SK-N-SH (cell line): ENCODE measurements at regions not wholly inside any gene's neighbourhood (a gene's known extent, or its start where the extent isn't known, plus 50 kb on each side); places are given as distances from the start of the nearest gene placed in this dataset.

Experiments used
- CTCF ChIA-PET: fragments of 300-600, 350-600 bp; formaldehyde crosslinking; extraction: SDS; loops from one replicate; lab custom pipeline; 2021; lab: Yijun Ruan, JAX
- POLR2A ChIA-PET: fragments of 350-600 bp; sonication (Branson Sonifier 250); formaldehyde crosslinking; extraction: SDS; loops from one replicate; lab custom pipeline; 2020; ENCODE audit warnings: antibody characterized with exemption, inconsistent platforms; lab: Yijun Ruan, JAX
- DNase-seq: peaks from one replicate; pipeline ENCODE4 v3.0.0; 2012
- H2AFZ ChIP-seq: fragments of 200-600 bp; sonication (generic); 2 replicates; pipeline ENCODE4 v1.8.1; 2016; ENCODE audit warnings: antibody characterized with exemption, mild to moderate bottlenecking, low read depth
- H3F3A ChIP-seq: fragments of 200-600 bp; sonication (generic); replicated peaks from 2 replicates; pipeline ENCODE3; 2016; ENCODE audit warnings: antibody characterized with exemption, mild to moderate bottlenecking; ENCODE audit not compliant: insufficient read depth
- H3K27ac ChIP-seq, 2 experiments: fragments of 200-500 bp in 1 of 2; fragments of 200-600 bp in 1 of 2; sonication (Bioruptor generic) in 1 of 2; sonication (generic), shearing (Covaris generic) in 1 of 2; 2 replicates each; pipeline versions ENCODE4 v1.5.1 to v1.6.1; 2014 to 2016; ENCODE audit warnings: low read depth in 2 of 2, inconsistent platforms in 1 of 2, low read length in 1 of 2, mild to moderate bottlenecking in 1 of 2, mixed read lengths in 1 of 2
- H3K27me3 ChIP-seq: fragments of 200-600 bp; sonication (generic), shearing (Covaris generic); 2 replicates; pipeline ENCODE4 v1.6.1; 2016; ENCODE audit warnings: mixed run types; ENCODE audit not compliant: insufficient read depth
- H3K36me3 ChIP-seq, 2 experiments: fragments of 200-500 bp in 1 of 2; fragments of 200-600 bp in 1 of 2; sonication (Bioruptor generic) in 1 of 2; sonication (generic) in 1 of 2; replicated peaks in 1 of 2; 2 replicates each; pipeline versions ENCODE3 to v1.5.1; 2014 to 2016; ENCODE audit warnings: low read length in 1 of 2, mild to moderate bottlenecking in 1 of 2; ENCODE audit not compliant: insufficient read depth in 2 of 2, control insufficient read depth in 1 of 2
- H3K4me1 ChIP-seq, 2 experiments: fragments of 200-500 bp in 1 of 2; fragments of 200-600 bp in 1 of 2; sonication (Bioruptor generic) in 1 of 2; sonication (generic), shearing (Covaris generic) in 1 of 2; 2 replicates each; pipeline versions ENCODE4 v1.5.1 to v1.6.1; 2014 to 2016; ENCODE audit warnings: low read depth in 1 of 2, low read length in 1 of 2, mixed run types in 1 of 2; ENCODE audit not compliant: insufficient read depth in 2 of 2, control insufficient read depth in 1 of 2
- H3K4me2 ChIP-seq: fragments of 200-600 bp; sonication (generic), shearing (Covaris generic); 2 replicates; pipeline ENCODE4 v1.6.1; 2017; ENCODE audit warnings: mixed run types
- H3K4me3 ChIP-seq, 2 experiments: fragments of 200-500 bp in 1 of 2; fragments of 200-600 bp in 1 of 2; sonication (Bioruptor generic) in 1 of 2; sonication (generic), shearing (Covaris generic) in 1 of 2; 2 replicates each; pipeline versions ENCODE4 v1.5.1 to v1.8.1; 2014 to 2016; ENCODE audit warnings: low read depth in 2 of 2, inconsistent platforms in 1 of 2, low read length in 1 of 2, mild to moderate bottlenecking in 1 of 2, mixed read lengths in 1 of 2, moderate library complexity in 1 of 2
- H3K79me2 ChIP-seq: fragments of 200-600 bp; sonication (generic); 2 replicates; pipeline ENCODE4 v1.8.1; 2017; ENCODE audit warnings: mild to moderate bottlenecking; ENCODE audit not compliant: insufficient read depth
- H3K9ac ChIP-seq: fragments of 200-600 bp; sonication (generic); 2 replicates; pipeline ENCODE4 v1.6.1; 2017; ENCODE audit warnings: mixed run types
- H3K9me2 ChIP-seq: fragments of 200-600 bp; sonication (generic); 2 replicates; pipeline ENCODE4 v1.6.1; 2017; ENCODE audit warnings: mixed run types
- H3K9me3 ChIP-seq: fragments of 200-600 bp; sonication (generic); 2 replicates; pipeline ENCODE4 v1.6.1; 2017; ENCODE audit warnings: mixed run types, mild to moderate bottlenecking, moderate library complexity
- H4K20me1 ChIP-seq: fragments of 200-600 bp; sonication (generic); 2 replicates; pipeline ENCODE4 v1.6.1; 2017; ENCODE audit warnings: mild to moderate bottlenecking, mixed run types; ENCODE audit not compliant: insufficient read depth
- ELF1 ChIP-seq: IDR thresholded peaks from 2 replicates; pipeline ENCODE4 v1.4.0; 2012
- EP300 ChIP-seq, 2 experiments: IDR thresholded peaks; 2 replicates each; pipeline versions ENCODE4 v1.4.0 to v1.6.1; 2012; ENCODE audit warnings: borderline replicate concordance in 1 of 2, low read depth in 1 of 2, low read length in 1 of 2
- FOXJ3 ChIP-seq: sonication (generic); formaldehyde crosslinking; IDR thresholded peaks from 2 replicates; pipeline ENCODE4 v1.5.1; 2020; ENCODE audit warnings: mild to moderate bottlenecking, missing genetic modification reagents
- FOXM1 ChIP-seq: IDR thresholded peaks from 2 replicates; pipeline ENCODE4 v1.4.0; 2012; ENCODE audit warnings: low read depth, mild to moderate bottlenecking
- GATA2 ChIP-seq: sonication (generic); formaldehyde crosslinking; IDR thresholded peaks from 2 replicates; pipeline ENCODE4 v1.5.0; 2020; ENCODE audit warnings: mild to moderate bottlenecking, missing genetic modification reagents
- JUND ChIP-seq: IDR thresholded peaks from 2 replicates; pipeline ENCODE4 v1.4.0; 2012
- MAX ChIP-seq: IDR thresholded peaks from 2 replicates; pipeline ENCODE4 v1.4.0; 2012; ENCODE audit warnings: low read depth
- MEF2A ChIP-seq: IDR thresholded peaks from 2 replicates; pipeline ENCODE4 v1.4.0; 2012; ENCODE audit warnings: low read depth, borderline replicate concordance
- NFIC ChIP-seq: IDR thresholded peaks from 2 replicates; pipeline ENCODE4 v1.4.0; 2012; ENCODE audit warnings: borderline replicate concordance
- PBX3 ChIP-seq: IDR thresholded peaks from 2 replicates; pipeline ENCODE4; 2012
- REST ChIP-seq: IDR thresholded peaks from 2 replicates; pipeline ENCODE4 v1.6.1; 2012; ENCODE audit warnings: mild to moderate bottlenecking, low read depth, low read length, moderate library complexity
- RXRA ChIP-seq: IDR thresholded peaks from 2 replicates; pipeline ENCODE4 v1.4.0; 2012; ENCODE audit warnings: low read depth, mild to moderate bottlenecking, borderline replicate concordance
- SIN3A ChIP-seq: IDR thresholded peaks from 2 replicates; pipeline ENCODE4 v1.6.1; 2012; ENCODE audit warnings: low read depth, mild to moderate bottlenecking, low read length, moderate library complexity, borderline replicate concordance
- YY1 ChIP-seq: IDR thresholded peaks from 2 replicates; pipeline ENCODE4 v1.4.0; 2012; ENCODE audit warnings: low read depth, mild to moderate bottlenecking
- ZBTB33 ChIP-seq: IDR thresholded peaks from 2 replicates; pipeline ENCODE4 v1.4.0; 2012; ENCODE audit warnings: low read depth, borderline replicate concordance
- WGBS: methylation state at CpG from one replicate; pipeline ENCODE4 v1.1.6; 2017; ENCODE audit warnings: low lambda C conversion rate; 5-methylcytosine and 5-hydroxymethylcytosine counted together
- TF ChIP-seq, protein P1 (sequence below): fragments of 150-350 bp; IDR thresholded peaks from 2 replicates; pipeline ENCODE4 v1.6.1; 2016; ENCODE audit warnings: mild to moderate bottlenecking, low read depth, low read length

- Histone ChIP-seq H3K4me3 (no peak overlapping the region), H3K79me2 (no peaks in the 10 kb centered on the region), H3K27me3 (no peaks in the 10 kb centered on the region), H3K4me1 (no peaks in the 10 kb centered on the region), H2AFZ (no peak overlapping the region), H3F3A (no peaks in the 10 kb centered on the region), H3K27ac (no peak overlapping the region), H3K9me2 (no peaks in the 10 kb centered on the region), H3K36me3 (no peaks in the 10 kb centered on the region), H4K20me1 (no peaks in the 10 kb centered on the region), H3K9ac (no peak overlapping the region), H3K9me3 (no peaks in the 10 kb centered on the region), H3K4me2 (no peak overlapping the region)
- TF ChIP-seq NFIC: no peak
- TF ChIP-seq ZBTB33: no peak
- TF ChIP-seq REST: no peak
- no peak for TF ChIP-seq JUND
- TF ChIP-seq PBX3: no peak
- DNase-seq: no peak
- POLR2A ChIA-PET: no interaction called here
- 83% methylated on average over 2 of the region's 2 CpGs for WGBS
- CTCF ChIA-PET: no interaction called here
These were observed 396.6 kb upstream of the ZNF608 start for GRCh38 chr5:125143011-125143410.

- Histone ChIP-seq H2AFZ (no peak overlapping the region), H3K9me3 (no peaks in the 10 kb centered on the region), H3K27me3 (no peaks in the 10 kb centered on the region), H3K9ac (no peak overlapping the region), H3K9me2 (no peaks in the 10 kb centered on the region), H3K4me3 (no peak overlapping the region), H3K79me2 (no peaks in the 10 kb centered on the region), H3F3A (no peaks in the 10 kb centered on the region), H3K36me3 (no peaks in the 10 kb centered on the region), H4K20me1 (no peaks in the 10 kb centered on the region), H3K4me2 (no peak overlapping the region), H3K27ac (no peak overlapping the region), H3K4me1 (peaks cover 0 to 17% of the 10 kb centered on the region in 2 experiments; a peak in 2 of 4 replicates)
- no peak for DNase-seq
- TF ChIP-seq FOXJ3 (CRISPR knock-in tag): no peak
- TF ChIP-seq SIN3A: no peak
- no peak for TF ChIP-seq MEF2A
- no peak for TF ChIP-seq MAX
- TF ChIP-seq EP300 (IDR thresholded peaks at IDR 0.05; ENCODE audit: borderline replicate concordance in 1 of 2, low read depth in 1 of 2, low read length in 1 of 2): no peak
- no peak for TF ChIP-seq RXRA
- TF ChIP-seq, protein P1, sequence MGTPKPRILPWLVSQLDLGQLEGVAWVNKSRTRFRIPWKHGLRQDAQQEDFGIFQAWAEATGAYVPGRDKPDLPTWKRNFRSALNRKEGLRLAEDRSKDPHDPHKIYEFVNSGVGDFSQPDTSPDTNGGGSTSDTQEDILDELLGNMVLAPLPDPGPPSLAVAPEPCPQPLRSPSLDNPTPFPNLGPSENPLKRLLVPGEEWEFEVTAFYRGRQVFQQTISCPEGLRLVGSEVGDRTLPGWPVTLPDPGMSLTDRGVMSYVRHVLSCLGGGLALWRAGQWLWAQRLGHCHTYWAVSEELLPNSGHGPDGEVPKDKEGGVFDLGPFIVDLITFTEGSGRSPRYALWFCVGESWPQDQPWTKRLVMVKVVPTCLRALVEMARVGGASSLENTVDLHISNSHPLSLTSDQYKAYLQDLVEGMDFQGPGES: no peak
- no peak for TF ChIP-seq FOXM1
- TF ChIP-seq NFIC: no peak
- no peak for TF ChIP-seq ELF1
- TF ChIP-seq GATA2: no peak
- no peak for TF ChIP-seq ZBTB33
- TF ChIP-seq YY1: no peak
- TF ChIP-seq JUND: no peak
- ChIA-PET CTCF (no interaction called here), POLR2A (no interaction called here)
- 85% methylated on average over 1 of the region's 1 CpG for WGBS
These were observed 401.6 kb upstream of the ZNF608 start for GRCh38 chr5:125148076-125148475.
